GM23338 (cell line): ENCODE measurements at regions not wholly inside any gene's neighbourhood (a gene's known extent, or its start where the extent isn't known, plus 50 kb on each side); places are given as distances from the start of the nearest gene placed in this dataset.

Source experiments
- ATAC-seq: fragments of 200-7000 bp; cut with Tn5 transposase; 3 replicates; pipeline ENCODE4 v1.9.1; 2020
- DNase-seq: peaks from one replicate; pipeline ENCODE4 v3.0.0-alpha.2; 2015; ENCODE audit warnings: low spot score
- H2AFZ ChIP-seq: fragments of 200-600 bp; sonication (generic); 2 replicates; pipeline ENCODE4 v1.8.0; 2016; ENCODE audit warnings: antibody characterized with exemption, mild to moderate bottlenecking, moderate library complexity
- H3F3A ChIP-seq: fragments of 200-600 bp; sonication (generic); replicated peaks from 2 replicates; pipeline ENCODE4 v1.8.0; 2017; ENCODE audit warnings: antibody characterized with exemption, mixed run types, low read depth
- H3K27ac ChIP-seq: fragments of 200-600 bp; sonication (generic); 2 replicates; pipeline ENCODE4 v1.6.1; 2016; ENCODE audit warnings: low read depth
- H3K27me3 ChIP-seq: fragments of 200-600 bp; sonication (generic); 2 replicates; pipeline ENCODE4 v1.8.0; 2016; ENCODE audit warnings: mild to moderate bottlenecking, mixed run types, moderate library complexity; ENCODE audit not compliant: insufficient read depth
- H3K36me3 ChIP-seq: fragments of 200-600 bp; sonication (generic); 2 replicates; pipeline ENCODE4 v1.8.0; 2016; ENCODE audit warnings: mild to moderate bottlenecking; ENCODE audit not compliant: insufficient read depth
- H3K4me1 ChIP-seq: fragments of 200-600 bp; sonication (generic); 2 replicates; pipeline ENCODE4 v1.8.0; 2016; ENCODE audit warnings: mild to moderate bottlenecking, moderate library complexity; ENCODE audit not compliant: insufficient read depth
- H3K4me2 ChIP-seq: fragments of 200-600 bp; sonication (generic); 2 replicates; pipeline ENCODE4 v1.7.1; 2017; ENCODE audit warnings: mixed run types
- H3K4me3 ChIP-seq: fragments of 200-600 bp; sonication (generic); 2 replicates; pipeline ENCODE4 v1.6.1; 2016; ENCODE audit warnings: mixed run types
- H3K79me2 ChIP-seq: fragments of 200-600 bp; sonication (generic); replicated peaks from 2 replicates; pipeline ENCODE4 v1.8.0; 2017; ENCODE audit warnings: mild to moderate bottlenecking; ENCODE audit not compliant: insufficient read depth
- H3K9me2 ChIP-seq: fragments of 200-600 bp; sonication (generic); 2 replicates; pipeline ENCODE4 v1.8.0; 2017; ENCODE audit not compliant: insufficient read depth
- H4K20me1 ChIP-seq: fragments of 200-600 bp; sonication (generic); replicated peaks from 2 replicates; pipeline ENCODE4 v1.8.0; 2017; ENCODE audit warnings: mild to moderate bottlenecking; ENCODE audit not compliant: insufficient read depth
- H3K27ac Mint-ChIP-seq: 2 replicates; pipeline ENCODE4 v1.8.0; 2020; ENCODE audit warnings: inconsistent platforms, mild to moderate bottlenecking, moderate library complexity, mixed read lengths
- H3K27me3 Mint-ChIP-seq: 3 replicates; pipeline ENCODE4 v1.8.0; 2022; ENCODE audit warnings: low read depth, mild to moderate bottlenecking, moderate library complexity, mixed read lengths, inconsistent platforms; ENCODE audit not compliant: insufficient read depth, poor library complexity
- H3K36me3 Mint-ChIP-seq: 3 replicates; pipeline ENCODE4 v1.8.0; 2021; ENCODE audit warnings: low read depth, mild to moderate bottlenecking, inconsistent platforms, moderate library complexity, mixed read lengths
- H3K4me1 Mint-ChIP-seq: 3 replicates; pipeline ENCODE4 v1.8.0; 2020; ENCODE audit warnings: mild to moderate bottlenecking, inconsistent platforms, mixed read lengths
- H3K4me3 Mint-ChIP-seq: 3 replicates; pipeline ENCODE4 v1.8.0; 2021; ENCODE audit warnings: moderate library complexity, mild to moderate bottlenecking, inconsistent platforms, mixed read lengths
- H3K9me3 Mint-ChIP-seq: 3 replicates; pipeline ENCODE4 v1.8.0; 2020; ENCODE audit warnings: moderate library complexity, mild to moderate bottlenecking, inconsistent platforms, mixed read lengths
- CREB1 ChIP-seq: fragments of 250-450 bp; sonication (Bioruptor Pico); IDR thresholded peaks from 2 replicates; pipeline ENCODE4 v1.5.0; 2020; ENCODE audit warnings: low read depth, mild to moderate bottlenecking, moderate library complexity
- ZNF114 ChIP-seq: fragments of 250-450 bp; sonication (Bioruptor Pico); IDR thresholded peaks from 2 replicates; pipeline ENCODE4 v1.5.0; 2020; ENCODE audit warnings: mild to moderate bottlenecking, moderate library complexity
- TF ChIP-seq, protein P1 (sequence below): fragments of 250-450 bp; sonication (Bioruptor Pico); IDR thresholded peaks from 2 replicates; pipeline ENCODE4 v1.5.0; 2020; ENCODE audit warnings: mild to moderate bottlenecking, moderate library complexity
- TF ChIP-seq, protein P2 (sequence below), 2 experiments: fragments of 200-600 bp in 1 of 2; sonication (generic) in 1 of 2; conservative IDR thresholded peaks; 2 replicates each; pipeline versions ENCODE4 v1.5.1 to v1.6.1; 2016 to 2017; ENCODE audit warnings: antibody characterized with exemption in 2 of 2, low read depth in 2 of 2, mild to moderate bottlenecking in 2 of 2, moderate library complexity in 1 of 2
- TF ChIP-seq, protein P3 (sequence below): IDR thresholded peaks from 2 replicates; pipeline ENCODE4 v1.6.1; 2016; ENCODE audit warnings: antibody characterized with exemption

DNA sequence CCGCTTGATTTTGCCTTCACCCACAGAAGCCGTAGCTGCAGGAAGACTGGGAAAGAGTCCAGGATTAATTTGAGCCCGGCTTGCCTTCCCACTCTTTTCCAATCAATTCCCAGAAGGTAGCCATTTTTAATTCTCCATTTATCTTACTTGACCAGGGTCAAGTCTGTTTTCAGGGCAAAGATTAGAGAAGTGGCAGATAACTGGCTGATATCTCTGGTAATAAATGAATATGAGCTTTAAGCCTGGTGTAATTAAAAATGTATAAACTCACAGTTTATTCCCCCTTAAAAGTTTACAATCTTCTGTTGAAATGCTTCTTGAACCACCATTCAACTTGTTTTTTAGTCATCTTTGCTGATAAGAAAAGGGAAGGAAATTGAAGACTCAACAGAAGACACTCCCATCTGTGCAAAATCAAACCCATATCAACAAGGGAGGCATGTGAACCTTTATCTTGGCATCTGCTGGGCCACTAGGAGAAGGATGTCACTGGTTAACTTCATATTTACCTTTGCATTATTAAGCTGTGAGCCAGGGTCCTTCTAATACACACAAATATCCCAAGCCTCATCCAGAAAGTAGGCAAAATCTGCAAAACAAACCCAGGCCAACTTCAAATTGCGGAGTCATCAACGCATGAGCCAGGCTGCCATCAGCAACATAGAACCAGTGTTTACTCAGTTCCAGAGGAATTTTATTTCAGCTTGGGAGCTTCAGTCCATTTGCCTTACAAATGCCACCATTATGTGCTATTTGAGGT, 314.6 kb upstream of the MAF start:
- Mint-ChIP-seq H3K27ac (no peak overlapping the region), H3K36me3 (no peaks in the 10 kb centered on the region)

More for the DNA sequence above, 314.6 kb upstream of the MAF start:
- TF ChIP-seq, protein P1, sequence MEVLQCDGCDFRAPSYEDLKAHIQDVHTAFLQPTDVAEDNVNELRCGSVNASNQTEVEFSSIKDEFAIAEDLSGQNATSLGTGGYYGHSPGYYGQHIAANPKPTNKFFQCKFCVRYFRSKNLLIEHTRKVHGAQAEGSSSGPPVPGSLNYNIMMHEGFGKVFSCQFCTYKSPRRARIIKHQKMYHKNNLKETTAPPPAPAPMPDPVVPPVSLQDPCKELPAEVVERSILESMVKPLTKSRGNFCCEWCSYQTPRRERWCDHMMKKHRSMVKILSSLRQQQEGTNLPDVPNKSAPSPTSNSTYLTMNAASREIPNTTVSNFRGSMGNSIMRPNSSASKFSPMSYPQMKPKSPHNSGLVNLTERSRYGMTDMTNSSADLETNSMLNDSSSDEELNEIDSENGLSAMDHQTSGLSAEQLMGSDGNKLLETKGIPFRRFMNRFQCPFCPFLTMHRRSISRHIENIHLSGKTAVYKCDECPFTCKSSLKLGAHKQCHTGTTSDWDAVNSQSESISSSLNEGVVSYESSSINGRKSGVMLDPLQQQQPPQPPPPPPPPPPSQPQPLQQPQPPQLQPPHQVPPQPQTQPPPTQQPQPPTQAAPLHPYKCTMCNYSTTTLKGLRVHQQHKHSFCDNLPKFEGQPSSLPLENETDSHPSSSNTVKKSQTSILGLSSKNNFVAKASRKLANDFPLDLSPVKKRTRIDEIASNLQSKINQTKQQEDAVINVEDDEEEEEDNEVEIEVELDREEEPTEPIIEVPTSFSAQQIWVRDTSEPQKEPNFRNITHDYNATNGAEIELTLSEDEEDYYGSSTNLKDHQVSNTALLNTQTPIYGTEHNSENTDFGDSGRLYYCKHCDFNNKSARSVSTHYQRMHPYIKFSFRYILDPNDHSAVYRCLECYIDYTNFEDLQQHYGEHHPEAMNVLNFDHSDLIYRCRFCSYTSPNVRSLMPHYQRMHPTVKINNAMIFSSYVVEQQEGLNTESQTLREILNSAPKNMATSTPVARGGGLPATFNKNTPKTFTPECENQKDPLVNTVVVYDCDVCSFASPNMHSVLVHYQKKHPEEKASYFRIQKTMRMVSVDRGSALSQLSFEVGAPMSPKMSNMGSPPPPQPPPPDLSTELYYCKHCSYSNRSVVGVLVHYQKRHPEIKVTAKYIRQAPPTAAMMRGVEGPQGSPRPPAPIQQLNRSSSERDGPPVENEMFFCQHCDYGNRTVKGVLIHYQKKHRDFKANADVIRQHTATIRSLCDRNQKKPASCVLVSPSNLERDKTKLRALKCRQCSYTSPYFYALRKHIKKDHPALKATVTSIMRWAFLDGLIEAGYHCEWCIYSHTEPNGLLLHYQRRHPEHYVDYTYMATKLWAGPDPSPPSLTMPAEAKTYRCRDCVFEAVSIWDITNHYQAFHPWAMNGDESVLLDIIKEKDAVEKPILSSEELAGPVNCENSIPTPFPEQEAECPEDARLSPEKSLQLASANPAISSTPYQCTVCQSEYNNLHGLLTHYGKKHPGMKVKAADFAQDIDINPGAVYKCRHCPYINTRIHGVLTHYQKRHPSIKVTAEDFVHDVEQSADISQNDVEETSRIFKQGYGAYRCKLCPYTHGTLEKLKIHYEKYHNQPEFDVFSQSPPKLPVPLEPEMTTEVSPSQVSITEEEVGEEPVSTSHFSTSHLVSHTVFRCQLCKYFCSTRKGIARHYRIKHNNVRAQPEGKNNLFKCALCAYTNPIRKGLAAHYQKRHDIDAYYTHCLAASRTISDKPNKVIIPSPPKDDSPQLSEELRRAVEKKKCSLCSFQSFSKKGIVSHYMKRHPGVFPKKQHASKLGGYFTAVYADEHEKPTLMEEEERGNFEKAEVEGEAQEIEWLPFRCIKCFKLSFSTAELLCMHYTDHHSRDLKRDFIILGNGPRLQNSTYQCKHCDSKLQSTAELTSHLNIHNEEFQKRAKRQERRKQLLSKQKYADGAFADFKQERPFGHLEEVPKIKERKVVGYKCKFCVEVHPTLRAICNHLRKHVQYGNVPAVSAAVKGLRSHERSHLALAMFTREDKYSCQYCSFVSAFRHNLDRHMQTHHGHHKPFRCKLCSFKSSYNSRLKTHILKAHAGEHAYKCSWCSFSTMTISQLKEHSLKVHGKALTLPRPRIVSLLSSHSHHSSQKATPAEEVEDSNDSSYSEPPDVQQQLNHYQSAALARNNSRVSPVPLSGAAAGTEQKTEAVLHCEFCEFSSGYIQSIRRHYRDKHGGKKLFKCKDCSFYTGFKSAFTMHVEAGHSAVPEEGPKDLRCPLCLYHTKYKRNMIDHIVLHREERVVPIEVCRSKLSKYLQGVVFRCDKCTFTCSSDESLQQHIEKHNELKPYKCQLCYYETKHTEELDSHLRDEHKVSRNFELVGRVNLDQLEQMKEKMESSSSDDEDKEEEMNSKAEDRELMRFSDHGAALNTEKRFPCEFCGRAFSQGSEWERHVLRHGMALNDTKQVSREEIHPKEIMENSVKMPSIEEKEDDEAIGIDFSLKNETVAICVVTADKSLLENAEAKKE (CRISPR knock-in tag): no peak
- TF ChIP-seq ZNF114 (no peak), CREB1 (CRISPR knock-in tag) (no peak)
- TF ChIP-seq, protein P2, sequence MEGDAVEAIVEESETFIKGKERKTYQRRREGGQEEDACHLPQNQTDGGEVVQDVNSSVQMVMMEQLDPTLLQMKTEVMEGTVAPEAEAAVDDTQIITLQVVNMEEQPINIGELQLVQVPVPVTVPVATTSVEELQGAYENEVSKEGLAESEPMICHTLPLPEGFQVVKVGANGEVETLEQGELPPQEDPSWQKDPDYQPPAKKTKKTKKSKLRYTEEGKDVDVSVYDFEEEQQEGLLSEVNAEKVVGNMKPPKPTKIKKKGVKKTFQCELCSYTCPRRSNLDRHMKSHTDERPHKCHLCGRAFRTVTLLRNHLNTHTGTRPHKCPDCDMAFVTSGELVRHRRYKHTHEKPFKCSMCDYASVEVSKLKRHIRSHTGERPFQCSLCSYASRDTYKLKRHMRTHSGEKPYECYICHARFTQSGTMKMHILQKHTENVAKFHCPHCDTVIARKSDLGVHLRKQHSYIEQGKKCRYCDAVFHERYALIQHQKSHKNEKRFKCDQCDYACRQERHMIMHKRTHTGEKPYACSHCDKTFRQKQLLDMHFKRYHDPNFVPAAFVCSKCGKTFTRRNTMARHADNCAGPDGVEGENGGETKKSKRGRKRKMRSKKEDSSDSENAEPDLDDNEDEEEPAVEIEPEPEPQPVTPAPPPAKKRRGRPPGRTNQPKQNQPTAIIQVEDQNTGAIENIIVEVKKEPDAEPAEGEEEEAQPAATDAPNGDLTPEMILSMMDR (conservative IDR thresholded peaks at IDR 0.05; ENCODE audit: low read depth in 2 of 2): no peak
- TF ChIP-seq, protein P3, sequence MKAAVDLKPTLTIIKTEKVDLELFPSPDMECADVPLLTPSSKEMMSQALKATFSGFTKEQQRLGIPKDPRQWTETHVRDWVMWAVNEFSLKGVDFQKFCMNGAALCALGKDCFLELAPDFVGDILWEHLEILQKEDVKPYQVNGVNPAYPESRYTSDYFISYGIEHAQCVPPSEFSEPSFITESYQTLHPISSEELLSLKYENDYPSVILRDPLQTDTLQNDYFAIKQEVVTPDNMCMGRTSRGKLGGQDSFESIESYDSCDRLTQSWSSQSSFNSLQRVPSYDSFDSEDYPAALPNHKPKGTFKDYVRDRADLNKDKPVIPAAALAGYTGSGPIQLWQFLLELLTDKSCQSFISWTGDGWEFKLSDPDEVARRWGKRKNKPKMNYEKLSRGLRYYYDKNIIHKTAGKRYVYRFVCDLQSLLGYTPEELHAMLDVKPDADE: no peak
- peaks cover 14% of the 10 kb centered on the region for H3K4me1 Mint-ChIP-seq
- Histone ChIP-seq H3K4me1 (peaks cover 23% of the 10 kb centered on the region), H3K4me3 (no peak overlapping the region), H3K9me2 (no peaks in the 10 kb centered on the region), H3K27me3 (no peaks in the 10 kb centered on the region), H2AFZ (peak overlapping the region; percentile 2; the same call in 1 of the 2 replicates), H4K20me1 (no peaks in the 10 kb centered on the region), H3K27ac (no peak overlapping the region), H3K79me2 (no peaks in the 10 kb centered on the region), H3K36me3 (no peaks in the 10 kb centered on the region), H3K4me2 (no peak overlapping the region), H3F3A (no peaks in the 10 kb centered on the region)
- no peaks in the 10 kb centered on the region for H3K9me3 Mint-ChIP-seq
- no peak overlapping the region for H3K4me3 Mint-ChIP-seq
- DNase-seq (no peak), ATAC-seq (no peak)
- peaks cover 2% of the 10 kb centered on the region for H3K27me3 Mint-ChIP-seq
